ENCODE measurements at regions not wholly inside any gene's neighbourhood (a gene's known extent, or its start where the extent isn't known, plus 50 kb on each side); places are given as distances from the start of the nearest gene placed in this dataset.

DNA sequence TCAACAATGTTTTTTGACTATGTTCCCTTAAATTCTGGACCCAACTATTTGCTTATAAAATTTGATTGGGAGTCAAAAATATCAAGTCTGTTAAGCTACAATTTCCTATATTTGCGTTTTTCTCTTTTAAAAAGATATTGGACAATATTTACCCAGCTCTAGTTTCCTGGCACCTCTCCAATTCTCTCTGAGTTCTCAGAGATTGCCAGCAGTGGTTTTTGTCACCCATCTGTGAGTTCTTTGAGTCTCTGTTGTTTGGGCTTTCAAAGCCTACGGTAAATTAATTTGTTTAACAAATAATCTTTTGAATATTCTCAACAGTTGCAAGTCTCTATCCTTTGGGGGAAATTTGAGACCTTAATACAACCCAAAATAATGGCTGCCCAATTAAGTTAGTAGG lies 174.2 kb upstream of the PUM3 start:
- Histone ChIP-seq H2BK120ac (ENCODE audit: low read depth, low read length, poor library complexity, severe bottlenecking) (no peak overlapping the region), H3K9me3 (ENCODE audit: control insufficient read depth, low read depth, low read length) (no peaks in the 10 kb centered on the region), H2AK5ac (ENCODE audit: insufficient read length, low read length) (no peak overlapping the region), H2BK20ac (ENCODE audit: low read depth, low read length, poor library complexity, severe bottlenecking) (no peak overlapping the region), H3K4me2 (ENCODE audit: insufficient read depth, insufficient read length, low read length) (no peak overlapping the region), H3K4me1 (ENCODE audit: insufficient read depth, low read length) (no peaks in the 10 kb centered on the region), H4K5ac (ENCODE audit: insufficient read length, low read depth, low read length) (no peak overlapping the region), H2BK15ac (ENCODE audit: low read depth, low read length) (no peak overlapping the region), H3K79me1 (ENCODE audit: insufficient read depth, low read depth, low read length, poor library complexity, severe bottlenecking) (no peaks in the 10 kb centered on the region), H3K23ac (ENCODE audit: insufficient read length, low read depth, low read length) (no peak overlapping the region), H4K20me1 (ENCODE audit: control insufficient read depth, insufficient read depth, insufficient read length) (no peaks in the 10 kb centered on the region), H3K27me3 (ENCODE audit: insufficient read depth, low read length) (no peaks in the 10 kb centered on the region), H2BK12ac (ENCODE audit: insufficient read length, low read depth, low read length) (no peak overlapping the region), H3K27ac (ENCODE audit: insufficient read length, low read depth, low read length) (no peak overlapping the region), H4K8ac (replicated peaks; ENCODE audit: insufficient read length, low read depth, low read length) (no peak overlapping the region), H3T11ph (ENCODE audit: low read length) (no peak overlapping the region), H3K9ac (ENCODE audit: extremely low read depth, insufficient read length, low read length) (no peak overlapping the region), H2AFZ (ENCODE audit: low read length) (no peak overlapping the region), H3K23me2 (ENCODE audit: insufficient read length, low read depth, low read length, poor library complexity, severe bottlenecking) (no peaks in the 10 kb centered on the region), H2BK5ac (ENCODE audit: insufficient read length, low read length) (no peak overlapping the region), H3K4ac (ENCODE audit: low read depth, low read length) (no peak overlapping the region), H3K18ac (ENCODE audit: insufficient read length, low read depth, low read length) (no peak overlapping the region), H4K91ac (ENCODE audit: insufficient read length, low read depth, low read length) (no peak overlapping the region), H3K79me2 (ENCODE audit: insufficient read depth, low read length) (no peaks in the 10 kb centered on the region), H3K14ac (ENCODE audit: insufficient read depth, low read length) (no peak overlapping the region), H3K56ac (ENCODE audit: insufficient read length, low read depth, low read length) (no peak overlapping the region)
- Mint-ChIP-seq H3K36me3 (ENCODE audit: insufficient read depth in 1 of 3, low read depth in 3 of 3) (no peaks in the 10 kb centered on the region; a peak in 1 of 7 replicates), H3K27me3 (ENCODE audit: low read depth) (no peaks in the 10 kb centered on the region), H3K9me3 (no peaks in the 10 kb centered on the region), H3K27ac (no peak overlapping the region), H3K4me1 (peaks cover 8 to 13% of the 10 kb centered on the region in 2 experiments), H3K4me3 (no peak overlapping the region)
- DNase-seq: no peak
- WGBS (ENCODE audit: extremely low coverage, insufficient read length, low lambda C conversion rate): no CpG with 5 or more reads among the region's 2 CpGs
- TF ChIP-seq, protein P1, sequence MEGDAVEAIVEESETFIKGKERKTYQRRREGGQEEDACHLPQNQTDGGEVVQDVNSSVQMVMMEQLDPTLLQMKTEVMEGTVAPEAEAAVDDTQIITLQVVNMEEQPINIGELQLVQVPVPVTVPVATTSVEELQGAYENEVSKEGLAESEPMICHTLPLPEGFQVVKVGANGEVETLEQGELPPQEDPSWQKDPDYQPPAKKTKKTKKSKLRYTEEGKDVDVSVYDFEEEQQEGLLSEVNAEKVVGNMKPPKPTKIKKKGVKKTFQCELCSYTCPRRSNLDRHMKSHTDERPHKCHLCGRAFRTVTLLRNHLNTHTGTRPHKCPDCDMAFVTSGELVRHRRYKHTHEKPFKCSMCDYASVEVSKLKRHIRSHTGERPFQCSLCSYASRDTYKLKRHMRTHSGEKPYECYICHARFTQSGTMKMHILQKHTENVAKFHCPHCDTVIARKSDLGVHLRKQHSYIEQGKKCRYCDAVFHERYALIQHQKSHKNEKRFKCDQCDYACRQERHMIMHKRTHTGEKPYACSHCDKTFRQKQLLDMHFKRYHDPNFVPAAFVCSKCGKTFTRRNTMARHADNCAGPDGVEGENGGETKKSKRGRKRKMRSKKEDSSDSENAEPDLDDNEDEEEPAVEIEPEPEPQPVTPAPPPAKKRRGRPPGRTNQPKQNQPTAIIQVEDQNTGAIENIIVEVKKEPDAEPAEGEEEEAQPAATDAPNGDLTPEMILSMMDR (conservative IDR thresholded peaks at IDR 0.05): no peak
